Mesenchymal stem cell (in vitro differentiated cells and primary cell): ENCODE measurements at regions not wholly inside any gene's neighbourhood (a gene's known extent, or its start where the extent isn't known, plus 50 kb on each side); places are given as distances from the start of the nearest gene placed in this dataset.

Experiments
- DNase-seq: peaks from one replicate; pipeline ENCODE4 v3.0.0-alpha.2; 2013
- H2AFZ ChIP-seq: one replicate; pipeline ENCODE4 v1.6.1; 2013; ENCODE audit warnings: low read depth, mild to moderate bottlenecking, control low read depth, inconsistent platforms, low read length, moderate library complexity
- H2AK5ac ChIP-seq: 2 replicates; pipeline ENCODE4 v1.6.1; 2013; ENCODE audit warnings: low read length, moderate library complexity, mild to moderate bottlenecking, inconsistent platforms; ENCODE audit not compliant: severe bottlenecking
- H2BK120ac ChIP-seq: one replicate; pipeline ENCODE4 v1.6.1; 2013; ENCODE audit warnings: low read depth, mild to moderate bottlenecking, inconsistent platforms, low read length, moderate library complexity
- H2BK12ac ChIP-seq, 2 experiments: one replicate each; pipeline ENCODE4 v1.6.1; 2013; ENCODE audit warnings: inconsistent platforms in 2 of 2, low read length in 2 of 2, mild to moderate bottlenecking in 2 of 2, moderate library complexity in 2 of 2, control low read depth in 1 of 2
- H2BK15ac ChIP-seq: one replicate; pipeline ENCODE4 v1.6.1; 2013; ENCODE audit warnings: mild to moderate bottlenecking, low read depth, inconsistent platforms; ENCODE audit not compliant: poor library complexity, severe bottlenecking
- H2BK5ac ChIP-seq: 2 replicates; pipeline ENCODE4 v1.6.1; 2013; ENCODE audit warnings: low read depth, mild to moderate bottlenecking, low read length, control low read depth, inconsistent platforms; ENCODE audit not compliant: poor library complexity, severe bottlenecking
- H3K14ac ChIP-seq, 2 experiments: one replicate each; pipeline ENCODE4 v1.6.1; 2013; ENCODE audit warnings: inconsistent platforms in 2 of 2, low read length in 2 of 2, control low read depth in 1 of 2, mild to moderate bottlenecking in 1 of 2, moderate library complexity in 1 of 2
- H3K18ac ChIP-seq, 2 experiments: one replicate each; pipeline ENCODE4 v1.6.1; 2013; ENCODE audit warnings: inconsistent platforms in 2 of 2, low read length in 2 of 2, control low read depth in 1 of 2, low read depth in 1 of 2, mild to moderate bottlenecking in 1 of 2
- H3K23ac ChIP-seq, 2 experiments: one replicate each; pipeline ENCODE4 v1.6.1; 2013; ENCODE audit warnings: inconsistent platforms in 2 of 2, low read length in 2 of 2, mild to moderate bottlenecking in 2 of 2, moderate library complexity in 2 of 2, control low read depth in 1 of 2
- H3K27ac ChIP-seq: 2 replicates; pipeline ENCODE4 v1.5.1; 2013; ENCODE audit warnings: mild to moderate bottlenecking, moderate library complexity, low read length, control low read depth, inconsistent platforms; ENCODE audit not compliant: poor library complexity, severe bottlenecking
- H3K27me3 ChIP-seq, 2 experiments: 2 replicates each; pipeline versions ENCODE4 v1.6.1 to v1.7.0; 2013; ENCODE audit warnings: low read length in 2 of 2, mild to moderate bottlenecking in 2 of 2, moderate library complexity in 2 of 2, control low read depth in 1 of 2, inconsistent platforms in 1 of 2; ENCODE audit not compliant: control insufficient read depth in 1 of 2, insufficient read depth in 1 of 2
- H3K36me3 ChIP-seq, 2 experiments: 2 replicates each; pipeline versions ENCODE4 v1.6.1 to v1.7.0; 2013; ENCODE audit warnings: low read length in 2 of 2, control low read depth in 1 of 2, inconsistent platforms in 1 of 2, low read depth in 1 of 2, mild to moderate bottlenecking in 1 of 2; ENCODE audit not compliant: insufficient read depth in 2 of 2, control insufficient read depth in 1 of 2
- H3K4ac ChIP-seq, 2 experiments: one replicate each; pipeline ENCODE4 v1.6.1; 2013; ENCODE audit warnings: inconsistent platforms in 2 of 2, low read length in 2 of 2, mild to moderate bottlenecking in 2 of 2, moderate library complexity in 2 of 2, control low read depth in 1 of 2, low read depth in 1 of 2
- H3K4me1 ChIP-seq: 2 replicates; pipeline ENCODE4 v1.6.1; 2013; ENCODE audit warnings: low read depth, low read length, control low read depth; ENCODE audit not compliant: control insufficient read depth, insufficient read depth
- H3K4me2 ChIP-seq: 2 replicates; pipeline ENCODE4 v1.6.1; 2013; ENCODE audit warnings: low read length, mild to moderate bottlenecking, inconsistent platforms; ENCODE audit not compliant: poor library complexity, severe bottlenecking
- H3K4me3 ChIP-seq, 2 experiments: 2 replicates each; pipeline versions ENCODE4 v1.5.1 to v1.7.0; 2013; ENCODE audit warnings: low read length in 2 of 2, mild to moderate bottlenecking in 2 of 2, control low read depth in 1 of 2, low read depth in 1 of 2; ENCODE audit not compliant: insufficient read depth in 1 of 2
- H3K79me1 ChIP-seq: replicated peaks from 2 replicates; pipeline ENCODE4 v1.6.1; 2013; ENCODE audit warnings: mild to moderate bottlenecking, control low read depth, low read length, inconsistent platforms; ENCODE audit not compliant: poor library complexity, severe bottlenecking
- H3K9ac ChIP-seq: 2 replicates; pipeline ENCODE4 v1.7.0; 2013; ENCODE audit warnings: mild to moderate bottlenecking, low read length, moderate library complexity
- H3K9me3 ChIP-seq: 2 replicates; pipeline ENCODE4 v1.7.0; 2013; ENCODE audit warnings: mild to moderate bottlenecking, low read length; ENCODE audit not compliant: control insufficient read depth
- H4K8ac ChIP-seq: one replicate; pipeline ENCODE4 v1.6.1; 2013; ENCODE audit warnings: inconsistent platforms, mild to moderate bottlenecking, low read length, moderate library complexity
- H4K91ac ChIP-seq: one replicate; pipeline ENCODE4 v1.6.1; 2013; ENCODE audit warnings: mild to moderate bottlenecking, low read length, inconsistent platforms
- WGBS: methylation state at CpG from one replicate; pipeline ENCODE4 v1.1.7; 2013; ENCODE audit warnings: mixed read lengths; 5-methylcytosine and 5-hydroxymethylcytosine counted together

GRCh38 chr5:156095709-156096241, 231.2 kb upstream of the SGCD start:
- no peak overlapping the region for H4K91ac ChIP-seq
- H3K4me3 ChIP-seq, result no peak overlapping the region
- H4K8ac ChIP-seq, result peak overlapping the region; percentile 42
- H2AFZ ChIP-seq, result no peak overlapping the region
- WGBS, result 82% methylated on average over 3 of the region's 3 CpGs
- no peak overlapping the region for H3K27ac ChIP-seq
- no peak overlapping the region for H3K4me2 ChIP-seq
- H2BK5ac ChIP-seq, result no peak overlapping the region
- no peak overlapping the region for H3K4ac ChIP-seq
- no peaks in the 10 kb centered on the region for H3K27me3 ChIP-seq
- H3K9ac ChIP-seq, result no peak overlapping the region
- no peaks in the 10 kb centered on the region for H3K79me1 ChIP-seq
- H3K14ac ChIP-seq, result no peak overlapping the region
- no peak overlapping the region for H2BK120ac ChIP-seq
- no peaks in the 10 kb centered on the region for H3K4me1 ChIP-seq
- H3K9me3 ChIP-seq, result peaks cover 16% of the 10 kb centered on the region
- H2BK15ac ChIP-seq, result no peak overlapping the region
- H3K36me3 ChIP-seq, result no peaks in the 10 kb centered on the region
- no peak overlapping the region for H2AK5ac ChIP-seq
- no peak overlapping the region for H2BK12ac ChIP-seq
- DNase-seq, result no peak
- no peak overlapping the region for H3K23ac ChIP-seq
- H3K18ac ChIP-seq, result peak overlapping the region in 1 of 2 experiments; percentile 1

DNA sequence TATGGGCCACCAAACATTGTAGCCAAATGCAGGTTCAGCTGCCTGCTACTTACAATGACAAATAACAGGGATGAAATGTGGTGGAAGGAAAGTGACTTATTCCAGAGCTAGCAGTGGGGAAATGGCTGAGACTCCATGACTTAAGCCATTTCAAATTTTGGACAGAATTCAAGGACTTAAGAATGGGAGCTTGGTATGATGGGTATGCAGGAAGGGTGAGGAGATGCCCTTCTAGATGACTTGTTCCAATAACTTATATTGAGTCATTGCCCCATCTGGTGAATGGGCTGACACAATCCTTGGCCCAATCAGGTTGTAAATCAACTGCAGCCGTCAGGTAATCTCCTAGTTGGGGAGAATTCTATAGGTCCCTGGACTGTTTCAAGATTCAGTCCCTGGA, 230.7 kb upstream of the SGCD start:
- Histone ChIP-seq H4K91ac (no peak overlapping the region), H3K18ac (peak overlapping the region in 1 of 2 experiments; percentile 1), H3K23ac (no peak overlapping the region), H2BK5ac (no peak overlapping the region), H3K9me3 (peaks cover 11% of the 10 kb centered on the region), H3K9ac (no peak overlapping the region), H3K4me3 (no peak overlapping the region), H3K27me3 (no peaks in the 10 kb centered on the region), H3K4me1 (no peaks in the 10 kb centered on the region), H3K4me2 (no peak overlapping the region), H2BK12ac (no peak overlapping the region), H2AK5ac (no peak overlapping the region), H3K14ac (no peak overlapping the region), H2BK120ac (no peak overlapping the region), H3K27ac (no peak overlapping the region), H3K4ac (no peak overlapping the region), H2AFZ (no peak overlapping the region), H3K36me3 (no peaks in the 10 kb centered on the region), H4K8ac (peak overlapping the region; percentile 42), H2BK15ac (no peak overlapping the region), H3K79me1 (no peaks in the 10 kb centered on the region)
- 33% methylated on average over 1 of the region's 1 CpG for WGBS
- peak; percentile 11 for DNase-seq

- DNase-seq, result no peak
- no peaks in the 10 kb centered on the region for H3K27me3 ChIP-seq
- H3K4ac ChIP-seq, result no peak overlapping the region
- H3K79me1 ChIP-seq, result no peaks in the 10 kb centered on the region
- no peak overlapping the region for H3K18ac ChIP-seq
- no peak overlapping the region for H2BK5ac ChIP-seq
- no peak overlapping the region for H4K91ac ChIP-seq
- no peaks in the 10 kb centered on the region for H3K36me3 ChIP-seq
- WGBS, result no CpG with 5 or more reads among the region's 2 CpGs
- H2BK15ac ChIP-seq, result no peak overlapping the region
- no peak overlapping the region for H2AFZ ChIP-seq
- H2BK12ac ChIP-seq, result no peak overlapping the region
- no peak overlapping the region for H3K4me2 ChIP-seq
- no peak overlapping the region for H3K4me3 ChIP-seq
- no peak overlapping the region for H3K27ac ChIP-seq
- no peak overlapping the region for H4K8ac ChIP-seq
- H3K23ac ChIP-seq, result no peak overlapping the region
- H3K14ac ChIP-seq, result no peak overlapping the region
- no peak overlapping the region for H3K9ac ChIP-seq
- no peak overlapping the region for H2BK120ac ChIP-seq
- no peaks in the 10 kb centered on the region for H3K4me1 ChIP-seq
- no peak overlapping the region for H2AK5ac ChIP-seq
- no peaks in the 10 kb centered on the region for H3K9me3 ChIP-seq
Observed at GRCh38 chr5:156103155-156103885, 223.6 kb upstream of the SGCD start.

DNA sequence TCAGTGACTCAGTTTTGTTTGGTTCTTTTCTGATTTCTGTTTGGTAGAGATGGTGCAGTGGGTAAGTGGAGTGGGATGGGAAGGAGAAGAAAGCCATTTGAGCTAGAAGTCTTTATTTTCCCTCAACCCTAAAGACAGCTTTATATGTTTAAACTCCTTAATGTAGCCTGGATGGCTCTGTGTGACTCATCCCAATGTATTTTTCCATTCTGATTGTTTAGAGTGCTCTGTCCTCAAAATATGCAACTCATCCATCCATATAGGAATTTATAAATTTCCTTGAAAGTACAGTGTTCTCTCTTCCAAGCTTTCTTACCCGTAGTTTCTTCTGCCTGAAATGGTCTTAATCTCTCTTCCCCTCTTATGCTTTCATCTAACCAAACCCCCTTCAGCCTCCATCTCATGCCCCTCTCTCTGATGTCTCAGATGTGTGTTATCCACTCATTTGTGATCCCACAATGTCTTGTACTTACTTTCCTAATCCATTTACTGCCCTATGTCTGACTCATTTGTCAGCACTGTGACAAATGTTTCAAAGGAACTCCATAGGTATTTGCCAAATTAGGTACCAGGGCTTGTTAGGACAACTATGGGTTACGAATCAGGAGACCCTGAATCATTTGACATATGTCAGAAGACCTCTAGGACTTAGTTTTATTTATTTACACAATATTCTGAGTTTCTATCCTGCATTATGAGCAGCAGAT, 217.5 kb upstream of the SGCD start:
- Histone ChIP-seq H3K4me2 (no peak overlapping the region), H3K4ac (no peak overlapping the region), H2AFZ (no peak overlapping the region), H2BK15ac (no peak overlapping the region), H3K4me3 (no peak overlapping the region), H2BK12ac (no peak overlapping the region), H2BK120ac (no peak overlapping the region), H3K4me1 (no peaks in the 10 kb centered on the region), H2AK5ac (no peak overlapping the region), H4K91ac (no peak overlapping the region), H3K18ac (no peak overlapping the region), H3K9me3 (no peaks in the 10 kb centered on the region), H3K36me3 (no peaks in the 10 kb centered on the region), H3K9ac (no peak overlapping the region), H3K14ac (no peak overlapping the region), H3K23ac (no peak overlapping the region), H4K8ac (no peak overlapping the region), H3K79me1 (no peaks in the 10 kb centered on the region), H2BK5ac (no peak overlapping the region), H3K27ac (no peak overlapping the region), H3K27me3 (no peaks in the 10 kb centered on the region)
- peak; percentile 33 for DNase-seq
- WGBS, result 47% methylated on average over 1 of the region's 2 CpGs
